M059J (cell line): ENCODE measurements at regions not wholly inside any gene's neighbourhood (a gene's known extent, or its start where the extent isn't known, plus 50 kb on each side); places are given as distances from the start of the nearest gene placed in this dataset.
A peak's percentile ranks its signal among the peaks of the same experiment; 100 is the strongest.
"Not testable (repeated sequence)": the region's sequence is repeated elsewhere in the genome, so short reads cannot be mapped to it uniquely, and the experiment has no call there.

Experiments used
- DNase-seq: peaks from one replicate; pipeline ENCODE4 v3.0.0-alpha.2; 2012; ENCODE audit warnings: low read depth

GRCh38 chr3:167001374-167001773 lies 378.7 kb downstream of the ZBBX start:
- DNase-seq = no peak

- no peak for DNase-seq
Measured at GRCh38 chr3:166993015-166993630, 387.0 kb downstream of the ZBBX start.

- DNase-seq = peak; percentile 61
Measured at GRCh38 chr3:166986000-166986399, 394.1 kb downstream of the ZBBX start.

GRCh38 chr3:166975796-166976195 lies 404.3 kb downstream of the ZBBX start:
- not testable (repeated sequence) for DNase-seq

- not testable (repeated sequence) for DNase-seq
Measured at GRCh38 chr3:166967714-166968113, 412.4 kb downstream of the ZBBX start.

- no peak for DNase-seq
Measured at GRCh38 chr3:166962911-166963310, 417.2 kb downstream of the ZBBX start.

- DNase-seq = no peak
Measured at GRCh38 chr3:166957121-166957520, 423.0 kb downstream of the ZBBX start.

GRCh38 chr3:166955201-166955939 lies 424.7 kb downstream of the ZBBX start:
- DNase-seq = peak; percentile 33

GRCh38 chr3:166934879-166935278 lies 445.2 kb downstream of the ZBBX start:
- no peak for DNase-seq

- DNase-seq = no peak
Measured at GRCh38 chr3:166917437-166917836, 462.7 kb downstream of the ZBBX start.

GRCh38 chr3:166902374-166902773 lies 477.7 kb downstream of the ZBBX start:
- no peak for DNase-seq

GRCh38 chr3:166900866-166901577 lies 479.1 kb downstream of the ZBBX start:
- peak; percentile 13 for DNase-seq

GRCh38 chr3:166897811-166898210 lies 482.3 kb downstream of the ZBBX start:
- DNase-seq = no peak

GRCh38 chr3:166889241-166889640 lies 490.9 kb downstream of the ZBBX start:
- no peak for DNase-seq

- no peak for DNase-seq
Measured at GRCh38 chr3:166879661-166880060, 500.4 kb downstream of the ZBBX start.

GRCh38 chr3:166877971-166878370 lies 502.1 kb downstream of the ZBBX start:
- no peak for DNase-seq

- no peak for DNase-seq
Measured at GRCh38 chr3:166864473-166865467, 515.3 kb downstream of the ZBBX start.

GRCh38 chr3:166860217-166860616 lies 519.9 kb downstream of the ZBBX start:
- DNase-seq = no peak

- no peak for DNase-seq
Measured at GRCh38 chr3:166844329-166844728, 535.8 kb downstream of the ZBBX start.

GRCh38 chr3:166842784-166843183 lies 537.3 kb downstream of the ZBBX start:
- DNase-seq = not testable (repeated sequence)

- peak; percentile 17 for DNase-seq
Measured at GRCh38 chr3:166837535-166837934, 542.6 kb downstream of the ZBBX start.

GRCh38 chr3:166836836-166837235 lies 543.3 kb downstream of the ZBBX start:
- DNase-seq = no peak
